Panc1 (cell line): ENCODE measurements at regions not wholly inside any gene's neighbourhood (a gene's known extent, or its start where the extent isn't known, plus 50 kb on each side); places are given as distances from the start of the nearest gene placed in this dataset.

ENCODE experiments used
- ATAC-seq: fragments of 200-7000 bp; cut with Tn5 transposase; 2 replicates; pipeline ENCODE4 v1.9.1; 2020; ENCODE audit warnings: mild to moderate bottlenecking, moderate library complexity
- BruUV-seq: library from RNA; stranded (reverse); fragments of 400-500 nt; replicated peaks from 2 replicates; lab custom pipeline; 2021; lab: Mats Ljungman, UMichigan
- CTCF ChIA-PET: fragments of 300-600 bp; sonication (Branson Sonifier 250); formaldehyde crosslinking; loops from one replicate; lab custom pipeline; 2022; ENCODE audit warnings: antibody characterized with exemption; lab: Charles Lee
- POLR2A ChIA-PET: fragments of 300-600 bp; sonication (Branson Sonifier 250); formaldehyde crosslinking; loops from one replicate; lab custom pipeline; 2022; ENCODE audit warnings: antibody characterized with exemption; lab: Charles Lee
- DNase-seq: peaks from one replicate; pipeline ENCODE4 v3.0.0-alpha.2; 2010; ENCODE audit warnings: low read depth, low spot score
- H3K27ac ChIP-seq: 2 replicates; pipeline ENCODE4 v1.5.1; 2011; ENCODE audit warnings: mild to moderate bottlenecking, low read length, inconsistent platforms
- H3K27me3 ChIP-seq: fragments of 200-500 bp; sonication (Bioruptor generic); 2 replicates; pipeline ENCODE4 v1.6.0; 2014; ENCODE audit warnings: low read length, inconsistent platforms; ENCODE audit not compliant: control insufficient read depth, insufficient read depth
- H3K36me3 ChIP-seq: fragments of 200-500 bp; sonication (Bioruptor generic); 2 replicates; pipeline ENCODE4 v1.5.1; 2014; ENCODE audit warnings: inconsistent platforms, mild to moderate bottlenecking, low read length, moderate library complexity; ENCODE audit not compliant: control insufficient read depth, insufficient read depth
- H3K4me1 ChIP-seq: 2 replicates; pipeline ENCODE4 v1.5.1; 2011; ENCODE audit warnings: inconsistent platforms, mild to moderate bottlenecking, low read length, moderate library complexity; ENCODE audit not compliant: control insufficient read depth, insufficient read depth
- H3K4me3 ChIP-seq, 2 experiments: 2 replicates each; pipeline ENCODE4 v1.5.1; 2011 to 2012; ENCODE audit warnings: low read depth in 2 of 2, low read length in 2 of 2, mild to moderate bottlenecking in 2 of 2, inconsistent platforms in 1 of 2, moderate library complexity in 1 of 2
- H3K9me3 ChIP-seq: fragments of 200-500 bp; sonication (Bioruptor generic); 2 replicates; pipeline ENCODE4 v1.5.1; 2014; ENCODE audit warnings: low read depth, mild to moderate bottlenecking, inconsistent platforms, low read length, moderate library complexity; ENCODE audit not compliant: control insufficient read depth, insufficient read depth
- CTCF ChIP-seq: fragments of 450-650 bp; IDR thresholded peaks from 2 replicates; pipeline ENCODE4 v1.5.1; 2017; ENCODE audit warnings: mild to moderate bottlenecking
- POLR2AphosphoS5 ChIP-seq: IDR thresholded peaks from 2 replicates; pipeline ENCODE4 v1.6.1; 2012; ENCODE audit warnings: mild to moderate bottlenecking, low read depth, low read length, moderate library complexity
- REST ChIP-seq, 2 experiments: IDR thresholded peaks; 2 replicates each; pipeline ENCODE4 v1.6.1; 2011 to 2012; ENCODE audit warnings: low read depth in 2 of 2, control low read depth in 1 of 2, low read length in 1 of 2, mild to moderate bottlenecking in 1 of 2, moderate library complexity in 1 of 2; ENCODE audit not compliant: insufficient read depth in 1 of 2
- SIN3A ChIP-seq: IDR thresholded peaks from 2 replicates; pipeline ENCODE4 v1.6.1; 2012; ENCODE audit warnings: low read depth, mild to moderate bottlenecking, low read length, moderate library complexity, borderline replicate concordance; ENCODE audit not compliant: insufficient read depth
- TCF7L2 ChIP-seq: IDR thresholded peaks from 2 replicates; pipeline ENCODE4 v1.6.1; 2011; ENCODE audit warnings: mild to moderate bottlenecking, low read depth, low read length, inconsistent platforms
- in situ Hi-C: cut with HindIII; loops from 2 replicates; pipeline ENCODE4 v1.10.0; 2016; ENCODE audit warnings: low sequenced_read_pairs, low pct_unique_long_range_greater_than_20kb
- intact Hi-C: fragments of 100-400 bp; cut with micrococcal nuclease; formaldehyde crosslinking; loops from one replicate; pipeline ENCODE4 v1.10.0; 2022; ENCODE audit not compliant: unreplicated experiment

- TF ChIP-seq SIN3A (no peak), POLR2AphosphoS5 (no peak), TCF7L2 (no peak), CTCF (no peak), REST (IDR thresholded peaks at IDR 0.05; ENCODE audit: insufficient read depth in 1 of 2, low read depth in 2 of 2, low read length in 1 of 2) (no peak)
- Histone ChIP-seq H3K9me3 (no peaks in the 10 kb centered on the region), H3K4me3 (no peak overlapping the region), H3K4me1 (no peaks in the 10 kb centered on the region), H3K27ac (no peak overlapping the region), H3K27me3 (no peaks in the 10 kb centered on the region), H3K36me3 (no peaks in the 10 kb centered on the region)
- intact Hi-C loops: no loop called here
- in situ Hi-C loops: no loop called here
- ATAC-seq (no peak), DNase-seq (peak; percentile 5)
- ChIA-PET CTCF (no interaction called here), POLR2A (no interaction called here)
- no TSS peak for BruUV-seq
These were observed 563.1 kb upstream of the LINC00305 start for GRCh38 chr18:64712035-64712434.

GRCh38 chr18:64710105-64710861 is 561.4 kb upstream of the LINC00305 start:
- H3K27me3 ChIP-seq: no peaks in the 10 kb centered on the region
- POLR2A ChIA-PET: no interaction called here
- in situ Hi-C loops (no loop called here), intact Hi-C loops (no loop called here)
- BruUV-seq: no TSS peak
- DNase-seq: peak; percentile 32
- H3K36me3 ChIP-seq: no peaks in the 10 kb centered on the region
- CTCF ChIA-PET: no interaction called here
- H3K27ac ChIP-seq: no peak overlapping the region
- H3K4me3 ChIP-seq: no peak overlapping the region
- no peaks in the 10 kb centered on the region for H3K4me1 ChIP-seq
- no peak for TF ChIP-seq REST (IDR thresholded peaks at IDR 0.05; ENCODE audit: insufficient read depth in 1 of 2, low read depth in 2 of 2, low read length in 1 of 2)
- TF ChIP-seq TCF7L2: no peak
- TF ChIP-seq SIN3A: no peak
- TF ChIP-seq POLR2AphosphoS5: no peak
- TF ChIP-seq CTCF: no peak
- no peaks in the 10 kb centered on the region for H3K9me3 ChIP-seq
- no peak for ATAC-seq
